ENCODE measurements at regions not wholly inside any gene's neighbourhood (a gene's known extent, or its start where the extent isn't known, plus 50 kb on each side); places are given as distances from the start of the nearest gene placed in this dataset.

DNA sequence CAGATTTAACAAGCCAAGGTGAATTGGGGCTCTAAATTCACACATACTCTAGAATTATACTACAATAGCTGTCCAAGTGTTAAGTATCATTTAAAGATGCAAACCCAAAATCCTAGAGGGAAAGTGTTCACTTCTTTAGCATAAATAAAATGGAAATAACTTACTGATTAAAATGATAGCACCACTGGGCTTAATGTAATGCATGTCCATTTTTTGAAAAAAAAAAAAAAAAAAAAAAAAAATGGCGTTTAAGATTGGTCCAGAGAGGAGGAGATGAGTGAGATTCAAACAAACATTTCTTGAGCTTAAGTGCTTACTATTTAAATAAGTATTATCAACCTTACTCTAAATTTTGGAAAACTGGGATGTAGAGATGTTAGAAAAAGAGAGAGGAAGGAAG is 251.5 kb upstream of the CWC22 start:
- TF ChIP-seq, protein P1, sequence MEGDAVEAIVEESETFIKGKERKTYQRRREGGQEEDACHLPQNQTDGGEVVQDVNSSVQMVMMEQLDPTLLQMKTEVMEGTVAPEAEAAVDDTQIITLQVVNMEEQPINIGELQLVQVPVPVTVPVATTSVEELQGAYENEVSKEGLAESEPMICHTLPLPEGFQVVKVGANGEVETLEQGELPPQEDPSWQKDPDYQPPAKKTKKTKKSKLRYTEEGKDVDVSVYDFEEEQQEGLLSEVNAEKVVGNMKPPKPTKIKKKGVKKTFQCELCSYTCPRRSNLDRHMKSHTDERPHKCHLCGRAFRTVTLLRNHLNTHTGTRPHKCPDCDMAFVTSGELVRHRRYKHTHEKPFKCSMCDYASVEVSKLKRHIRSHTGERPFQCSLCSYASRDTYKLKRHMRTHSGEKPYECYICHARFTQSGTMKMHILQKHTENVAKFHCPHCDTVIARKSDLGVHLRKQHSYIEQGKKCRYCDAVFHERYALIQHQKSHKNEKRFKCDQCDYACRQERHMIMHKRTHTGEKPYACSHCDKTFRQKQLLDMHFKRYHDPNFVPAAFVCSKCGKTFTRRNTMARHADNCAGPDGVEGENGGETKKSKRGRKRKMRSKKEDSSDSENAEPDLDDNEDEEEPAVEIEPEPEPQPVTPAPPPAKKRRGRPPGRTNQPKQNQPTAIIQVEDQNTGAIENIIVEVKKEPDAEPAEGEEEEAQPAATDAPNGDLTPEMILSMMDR (IDR thresholded peaks at IDR 0.05), result no peak
- TF ChIP-seq POLR2A (IDR thresholded peaks at IDR 0.05), result no peak
